GM21526 (cell line): ENCODE measurements at regions not wholly inside any gene's neighbourhood (a gene's known extent, or its start where the extent isn't known, plus 50 kb on each side); places are given as distances from the start of the nearest gene placed in this dataset.

Experiments used
- ATAC-seq: cut with Tn5 transposase; IDR thresholded peaks from one replicate; pipeline ENCODE4 v1.9.1; 2021; ENCODE audit warnings: moderate library complexity; ENCODE audit not compliant: unreplicated experiment, low FRiP score

DNA sequence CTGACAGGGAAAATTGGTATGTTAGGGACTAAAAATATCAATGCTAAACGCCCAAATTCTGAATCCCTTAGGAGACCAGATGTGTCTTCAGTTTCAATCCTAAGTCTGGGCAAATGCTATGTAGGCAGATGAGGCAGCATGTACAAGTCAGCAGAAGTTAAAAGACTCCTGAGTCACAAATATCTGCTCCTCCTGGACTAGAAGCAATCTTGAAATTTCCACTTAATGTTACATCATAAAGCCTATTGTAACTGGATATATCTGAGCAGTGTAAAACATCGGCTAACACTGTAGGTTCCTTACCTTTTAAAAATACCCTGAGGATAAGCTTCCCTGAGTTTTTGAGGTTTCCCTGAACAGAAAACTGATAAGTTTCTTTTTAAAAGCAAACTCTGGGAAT is 1087.6 kb upstream of the PIK3C3 start:
- ATAC-seq, result no peak

DNA sequence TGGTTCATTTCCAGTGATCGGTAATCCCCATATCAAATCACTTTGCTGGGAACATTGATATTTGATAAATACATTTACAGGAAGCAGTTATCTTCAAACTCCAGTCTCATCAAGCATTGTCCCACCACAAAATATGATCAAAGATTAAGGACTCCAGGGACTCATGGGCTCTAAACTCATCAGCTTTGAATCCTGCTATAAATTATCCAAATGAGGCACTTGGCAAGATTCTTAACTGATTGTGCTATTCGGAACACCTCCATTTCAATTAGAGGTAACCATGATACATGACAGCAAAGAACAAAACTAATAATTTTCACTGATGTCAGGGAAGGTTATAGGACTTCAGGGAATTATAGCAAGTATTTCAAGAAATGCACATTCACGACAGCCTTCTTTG is 1088.1 kb upstream of the PIK3C3 start:
- ATAC-seq, result no peak

DNA sequence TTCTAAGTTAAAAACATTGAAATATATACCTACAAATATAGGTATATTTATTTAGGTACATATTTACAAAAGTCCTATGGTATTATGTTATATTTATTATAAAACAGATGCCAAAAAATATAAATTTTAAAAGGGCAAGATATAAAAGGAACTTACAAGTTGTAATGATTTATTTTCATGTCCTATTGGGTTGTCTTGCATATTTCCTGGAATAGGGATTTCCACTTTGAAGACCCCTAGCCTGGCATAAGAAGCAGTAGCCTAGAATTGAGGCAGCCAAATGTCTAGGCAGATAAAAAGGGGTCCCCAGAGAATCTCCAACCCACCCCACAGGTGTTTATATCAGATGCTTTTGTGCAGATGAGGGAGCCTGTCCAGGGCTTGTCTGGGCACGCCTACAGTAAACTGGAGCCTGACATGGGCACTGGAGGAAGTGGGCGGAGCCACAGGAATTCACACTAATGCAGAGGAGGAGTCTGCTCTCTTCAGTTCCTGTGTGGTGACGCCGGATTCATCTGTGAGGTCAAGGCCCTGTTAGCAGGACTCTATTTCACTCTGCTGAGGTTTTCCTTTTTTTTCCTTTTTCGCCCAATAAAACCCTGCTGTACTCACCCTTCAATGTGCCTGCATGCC is 1088.9 kb upstream of the PIK3C3 start:
- no peak for ATAC-seq

DNA sequence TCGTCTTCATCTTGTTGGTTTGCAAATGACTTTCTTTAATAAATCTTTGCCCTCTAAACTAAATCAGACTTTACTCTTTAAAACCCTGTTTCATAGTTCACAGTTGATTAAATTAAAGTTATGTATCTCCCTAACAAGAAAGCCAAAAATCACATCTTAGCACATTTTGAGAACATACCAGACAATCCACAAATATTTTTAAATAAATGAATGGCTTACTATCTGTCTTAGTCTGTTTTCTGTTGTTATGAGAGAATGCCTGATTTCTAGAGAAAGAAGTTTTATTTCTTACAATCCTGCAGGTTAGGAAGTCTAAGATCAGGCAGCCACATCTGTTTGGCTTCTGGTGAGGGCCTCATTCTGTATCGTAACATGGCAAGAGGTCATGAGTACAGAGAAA is 1090.2 kb upstream of the PIK3C3 start:
- ATAC-seq, result no peak

DNA sequence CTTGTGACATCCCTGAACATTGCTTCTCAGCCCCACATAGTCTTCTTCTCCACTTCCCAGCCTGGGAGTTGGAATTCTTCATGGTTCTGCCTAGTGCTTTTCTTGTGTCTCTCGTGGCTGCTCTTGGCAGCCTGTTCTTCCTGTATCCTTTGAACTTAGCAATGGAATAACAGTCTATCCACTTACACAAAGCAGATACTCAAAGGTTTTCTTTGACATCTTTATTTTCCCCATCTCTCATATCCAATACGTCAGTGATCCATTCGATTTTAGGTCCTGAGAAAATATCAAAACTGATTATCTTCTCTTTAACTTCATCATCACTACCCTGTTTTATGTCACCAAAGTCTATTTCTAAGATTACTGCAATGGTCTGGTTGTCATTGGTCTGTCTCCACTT is 1091.2 kb upstream of the PIK3C3 start:
- ATAC-seq, result no peak

DNA sequence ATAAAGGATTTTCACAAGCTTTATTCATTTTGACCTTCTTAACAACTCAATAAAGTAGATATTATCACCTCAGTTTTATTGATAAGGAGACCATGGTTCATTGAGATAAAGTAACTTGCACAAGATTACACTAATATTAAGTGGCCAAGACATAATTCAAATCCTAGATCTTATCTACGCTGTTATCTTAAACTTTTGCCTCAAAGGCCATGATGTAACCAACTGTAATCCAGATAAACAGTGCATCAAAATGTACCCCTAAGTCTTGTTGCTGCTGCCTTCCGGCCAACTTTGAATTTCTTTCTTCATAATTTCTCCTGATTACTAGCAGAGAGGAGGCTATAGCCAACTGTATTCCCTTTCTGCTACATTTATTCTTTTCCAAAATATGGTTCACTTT is 1094.8 kb upstream of the PIK3C3 start:
- ATAC-seq, result no peak

DNA sequence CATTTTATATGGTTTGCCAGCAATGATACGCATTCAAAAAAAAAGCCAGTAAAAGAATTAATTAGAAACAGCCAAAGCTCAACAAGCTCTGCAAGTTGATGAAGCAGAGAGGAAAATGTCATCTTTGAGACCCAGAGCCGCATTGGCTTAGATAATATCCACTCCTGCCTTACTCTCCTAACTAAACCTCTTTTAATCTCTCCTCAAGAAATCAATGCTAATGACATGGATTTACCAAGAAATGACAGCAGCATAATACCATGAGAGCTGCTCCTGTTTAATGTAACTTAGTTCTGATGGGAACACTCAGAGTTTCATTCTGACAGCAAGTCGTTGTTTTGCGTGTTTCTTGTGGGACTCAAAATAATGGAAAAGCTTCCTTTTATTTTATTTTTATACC is 1099.4 kb upstream of the PIK3C3 start:
- ATAC-seq, result no peak

DNA sequence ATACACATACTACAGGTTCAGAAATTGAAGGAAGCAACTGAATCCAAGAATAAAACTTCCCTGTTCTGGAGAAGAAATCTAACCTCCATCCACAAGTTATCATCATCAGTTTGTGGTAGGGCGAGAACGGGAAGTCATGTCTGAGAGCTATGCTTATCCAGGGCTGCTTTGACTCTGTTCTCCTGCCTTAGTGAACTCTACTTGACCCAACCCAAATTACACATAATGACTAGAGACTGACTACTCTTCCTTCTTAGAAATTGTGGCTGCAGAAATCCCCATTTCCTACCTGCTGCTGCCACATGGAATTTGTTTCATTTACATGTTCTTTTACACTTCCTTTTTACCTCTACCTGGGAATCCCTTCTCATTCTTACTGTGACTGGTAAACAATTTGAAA is 1102.6 kb upstream of the PIK3C3 start:
- ATAC-seq, result no peak

DNA sequence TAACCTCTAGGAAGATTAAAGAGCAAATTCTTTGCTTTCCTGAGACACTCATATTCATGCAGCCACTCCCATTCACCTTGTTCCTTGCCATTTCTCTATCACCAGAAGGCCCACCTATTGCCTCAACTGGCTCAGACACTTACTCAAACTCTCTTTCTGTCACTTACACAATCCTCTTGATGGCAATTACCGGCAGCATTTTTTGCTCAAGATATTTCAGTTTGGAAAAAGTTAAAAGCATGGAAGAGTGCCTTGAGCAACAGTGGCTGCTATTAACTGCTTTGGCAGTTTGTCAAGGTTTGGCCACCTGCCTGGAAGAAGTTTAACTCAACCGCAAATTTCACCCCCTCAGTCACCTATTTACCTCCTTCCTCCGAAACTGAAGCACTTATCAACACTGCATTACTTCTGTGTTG is 1104.0 kb upstream of the PIK3C3 start:
- no peak for ATAC-seq

DNA sequence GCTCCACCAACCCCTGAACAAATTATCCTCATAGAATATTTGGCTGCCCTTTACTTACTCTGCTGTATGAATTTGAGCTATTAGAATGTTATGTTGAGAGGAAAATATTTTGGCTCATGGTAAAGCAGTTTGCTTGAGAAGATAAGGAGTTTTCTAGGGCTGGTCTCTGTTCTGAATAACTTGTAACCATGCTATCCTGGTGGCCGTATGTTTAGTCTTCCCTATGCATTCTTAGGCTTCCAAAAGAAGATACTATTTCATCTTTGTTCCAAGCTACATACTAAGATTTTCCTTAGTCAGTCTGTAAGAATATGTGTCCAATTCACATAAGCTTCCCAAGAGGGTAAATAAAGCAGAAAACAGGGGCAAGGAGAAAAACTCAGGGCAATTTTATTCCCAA is 1105.1 kb upstream of the PIK3C3 start:
- ATAC-seq, result no peak

DNA sequence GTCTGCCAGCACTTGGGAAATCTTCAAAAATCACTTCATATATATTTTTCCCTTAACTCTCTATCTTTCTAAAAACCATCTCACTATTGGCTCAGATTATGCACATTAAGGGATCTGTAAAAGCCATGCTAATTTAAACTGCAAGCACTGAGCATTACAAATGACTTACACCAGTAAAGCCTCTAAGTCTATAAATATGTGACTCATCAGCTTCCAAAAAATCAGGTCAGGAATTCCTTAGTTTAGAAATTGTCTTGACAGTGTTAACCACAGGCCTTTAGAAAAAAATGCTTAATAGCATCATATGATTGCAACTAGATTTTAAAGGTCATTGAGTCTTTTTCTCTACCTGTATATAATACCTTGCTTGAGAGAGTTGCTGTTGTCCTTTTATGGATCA is 1113.6 kb upstream of the PIK3C3 start:
- ATAC-seq, result no peak

DNA sequence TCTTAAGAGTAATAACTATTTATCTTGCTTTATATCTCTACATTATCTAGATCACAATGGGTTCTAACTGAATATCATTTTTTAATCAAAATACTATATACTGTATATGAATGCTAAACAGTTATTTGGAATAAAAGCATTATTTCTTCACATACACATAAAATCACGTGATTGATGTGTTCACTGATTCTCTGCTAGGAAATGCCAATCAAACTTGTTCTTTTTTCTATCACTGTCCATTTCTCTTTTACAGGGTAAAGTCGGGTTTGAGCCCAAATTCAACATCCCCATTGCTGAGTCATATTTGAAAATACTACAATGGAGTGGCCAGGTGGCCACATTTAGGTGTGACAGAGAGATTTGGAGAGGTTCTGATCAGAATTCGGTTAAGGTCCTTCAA is 1114.0 kb upstream of the PIK3C3 start:
- no peak for ATAC-seq

DNA sequence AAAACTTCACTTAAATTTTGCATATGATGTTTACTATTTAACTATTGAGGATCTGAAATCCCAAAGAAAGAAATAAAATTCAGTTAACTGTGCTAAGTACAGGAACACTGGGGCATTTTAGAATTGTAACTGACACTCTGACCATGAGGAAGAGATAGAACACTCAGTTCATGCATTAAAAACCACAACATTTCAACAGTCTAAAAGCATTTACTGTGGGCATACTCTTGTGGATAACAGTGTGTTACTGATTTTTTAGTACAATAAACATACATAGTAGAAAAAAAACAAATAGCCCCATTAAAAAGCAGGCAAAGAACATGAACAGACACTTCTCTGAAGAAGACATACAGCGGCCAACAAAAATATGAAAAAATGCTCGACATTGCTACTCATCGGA is 1122.7 kb upstream of the PIK3C3 start:
- ATAC-seq, result no peak

DNA sequence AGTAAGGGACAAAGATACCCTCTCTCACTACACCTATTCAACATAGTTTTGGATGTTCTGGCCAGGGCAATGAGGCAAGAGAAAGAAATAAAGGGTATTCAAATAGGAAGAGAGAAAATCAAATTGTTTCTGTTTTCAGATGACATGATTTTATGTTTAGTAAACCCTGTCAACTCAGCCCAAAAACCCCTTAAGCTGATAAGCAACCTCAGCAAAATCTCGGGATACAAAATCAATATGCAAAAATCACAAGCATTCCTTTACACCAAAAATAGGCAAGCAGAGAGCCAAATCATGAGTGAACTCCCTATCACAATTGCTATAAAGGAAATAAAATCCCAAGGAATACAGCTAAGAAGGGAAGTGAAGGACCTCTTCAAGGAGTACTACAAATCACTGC is 1130.7 kb upstream of the PIK3C3 start:
- ATAC-seq, result no peak

DNA sequence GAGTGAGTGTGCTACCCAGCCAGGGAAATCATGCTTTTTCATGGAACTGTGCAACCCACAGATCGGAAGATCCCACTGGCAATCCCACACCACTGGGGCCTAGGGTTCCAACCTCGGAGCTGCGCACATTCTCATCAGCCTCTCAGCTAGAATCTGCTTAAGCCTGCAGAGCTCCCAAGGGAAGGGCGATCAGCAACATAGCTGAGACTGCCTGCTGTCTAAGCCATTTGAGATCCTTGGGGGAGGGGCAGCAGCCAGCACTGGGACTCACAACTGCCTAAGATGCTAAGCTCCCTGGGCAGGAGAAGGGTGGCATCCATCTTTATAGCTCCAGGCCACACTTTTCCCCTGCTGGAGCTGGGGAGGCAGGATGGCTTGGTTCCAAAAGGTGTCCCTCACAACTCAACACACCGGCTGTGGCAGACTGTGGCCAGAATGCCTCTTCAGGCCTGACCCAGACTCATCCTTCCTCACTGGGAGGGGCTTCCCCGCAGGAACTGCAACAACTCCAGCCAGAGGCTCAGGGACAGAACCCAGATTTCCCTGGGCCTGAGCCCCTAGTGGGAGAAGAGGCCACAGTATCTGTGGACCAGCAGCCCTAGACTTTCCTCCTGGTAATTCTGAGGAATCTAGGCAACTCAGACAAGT is 1133.3 kb upstream of the PIK3C3 start:
- no peak for ATAC-seq

DNA sequence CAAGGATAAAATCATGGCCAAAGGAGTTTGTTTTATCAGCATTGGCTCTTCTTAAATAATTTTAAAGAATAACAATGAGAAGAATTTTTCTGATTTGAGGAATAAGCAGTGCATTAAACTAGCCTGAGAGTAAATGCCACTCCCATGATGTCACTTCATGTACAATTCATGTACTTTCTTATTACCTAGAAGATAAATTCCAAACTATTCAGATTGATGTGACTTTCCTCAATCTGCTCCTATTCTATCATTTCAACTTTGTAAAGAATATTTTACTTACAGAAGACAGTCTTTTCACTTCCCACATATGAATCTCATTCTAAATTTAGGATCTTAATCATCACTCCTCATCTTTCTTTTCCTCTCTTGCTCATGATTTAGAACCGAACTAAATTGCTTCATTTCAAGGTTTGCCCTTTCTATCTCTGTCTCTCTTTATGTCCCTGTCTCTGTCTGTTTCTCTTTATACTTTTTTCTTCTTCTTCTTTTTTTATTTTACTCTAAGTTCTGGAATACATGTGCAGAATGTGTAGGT is 1142.0 kb upstream of the PIK3C3 start:
- ATAC-seq, result no peak

DNA sequence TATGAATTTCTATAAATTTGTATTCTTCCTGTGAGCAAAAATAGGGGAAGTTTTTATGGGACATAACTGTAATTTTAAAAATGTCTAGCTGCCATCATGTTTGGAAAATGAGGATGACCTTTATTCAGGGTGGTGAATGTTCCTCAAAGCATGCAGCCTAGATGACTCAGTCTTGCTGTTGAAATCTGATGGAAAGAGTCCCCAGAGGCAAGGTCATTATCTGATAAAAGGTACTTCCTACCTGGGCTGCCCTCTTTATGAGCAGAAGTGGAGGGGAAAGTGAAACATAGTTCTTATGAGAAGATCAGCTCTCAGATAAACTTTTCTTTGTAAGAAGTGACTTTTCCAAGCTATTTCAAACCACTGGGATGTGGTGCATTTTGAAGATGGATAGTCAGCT is 1144.7 kb upstream of the PIK3C3 start:
- ATAC-seq, result no peak

DNA sequence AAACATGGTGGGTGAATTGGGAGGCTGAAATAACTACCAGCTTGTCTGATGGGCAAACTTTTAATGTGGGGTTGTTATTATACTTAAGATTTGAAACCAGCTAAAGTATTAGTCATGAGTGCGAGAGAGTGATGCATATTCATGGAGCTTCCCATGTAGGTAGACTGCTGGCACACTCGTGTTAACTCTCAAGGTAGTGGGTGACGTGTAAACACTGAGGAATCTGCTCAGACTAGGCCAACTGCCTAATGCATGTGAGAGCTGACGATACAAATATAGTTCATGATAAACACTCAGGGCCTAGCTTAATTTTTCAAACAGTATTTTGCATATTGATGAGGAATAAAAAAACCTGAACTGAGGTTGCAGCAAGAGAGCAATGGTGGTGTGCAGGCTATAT is 1165.7 kb upstream of the PIK3C3 start:
- no peak for ATAC-seq

DNA sequence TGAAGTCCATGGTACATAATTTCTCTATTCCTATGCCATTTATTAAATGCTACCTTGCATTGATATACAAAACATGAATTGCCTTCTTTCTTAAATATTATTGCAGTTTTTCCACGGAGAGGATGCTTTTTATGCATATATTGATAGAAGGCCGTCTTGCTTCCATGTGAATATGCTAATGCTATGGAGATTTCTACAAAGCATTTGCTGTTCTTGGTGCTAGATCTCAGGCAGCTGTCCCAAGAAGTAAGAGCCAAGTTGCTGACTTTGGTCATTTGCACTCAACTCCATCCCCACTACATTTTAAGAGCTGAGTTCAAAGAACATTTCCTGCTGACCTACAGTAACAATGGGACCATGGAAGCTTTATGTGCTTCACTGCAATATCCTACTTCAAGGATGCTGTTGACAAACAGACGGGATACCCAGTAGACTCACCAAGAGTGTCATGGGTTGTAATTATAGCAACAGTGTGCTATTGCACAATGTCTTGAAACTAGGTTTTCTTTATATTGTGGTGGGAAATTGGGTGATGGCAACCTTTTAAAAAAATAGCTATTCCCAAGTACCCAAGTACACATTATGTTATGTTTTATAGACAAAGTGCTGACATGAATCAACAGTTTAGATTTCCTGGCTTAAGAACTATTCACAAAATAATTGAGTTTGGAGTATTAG is 1172.4 kb upstream of the PIK3C3 start:
- no peak for ATAC-seq

DNA sequence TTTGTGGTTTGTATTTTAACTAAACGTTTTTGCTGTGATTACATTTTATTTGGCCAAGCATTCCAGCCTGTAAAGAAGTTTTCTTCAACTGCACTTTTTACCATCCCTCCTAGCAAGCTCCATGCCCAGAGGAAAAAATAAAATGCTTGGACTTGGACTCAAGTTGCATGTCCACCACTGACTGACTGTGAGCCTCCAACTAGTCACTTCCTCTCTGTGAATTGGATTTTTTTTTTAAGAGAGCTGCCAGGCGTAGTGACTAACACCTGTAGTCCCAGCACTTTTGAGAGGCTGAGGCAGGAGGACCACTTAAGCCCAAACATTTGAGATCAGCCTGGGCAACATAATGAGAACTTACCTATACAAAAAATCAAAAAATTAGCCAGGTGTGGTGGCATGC is 1185.2 kb upstream of the PIK3C3 start:
- ATAC-seq, result no peak

DNA sequence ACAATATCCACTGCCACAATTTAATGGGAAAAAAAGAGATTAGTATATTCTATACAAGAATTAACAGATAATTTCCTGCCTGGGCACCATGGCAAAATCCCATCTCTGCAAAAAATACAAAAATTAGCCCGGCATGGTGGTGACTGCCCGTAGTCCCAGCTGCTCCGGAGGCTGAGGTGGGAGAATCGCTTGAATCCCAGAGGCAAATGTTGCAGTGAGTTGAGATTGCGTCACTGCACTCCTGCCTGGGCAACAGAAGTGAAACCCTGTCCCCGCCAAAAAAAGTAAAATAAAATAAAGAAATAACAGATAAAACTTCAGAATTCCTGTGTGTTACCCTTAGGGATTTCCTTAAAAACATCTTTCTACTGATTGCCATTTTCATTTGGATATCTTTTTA is 1194.8 kb upstream of the PIK3C3 start:
- no peak for ATAC-seq

DNA sequence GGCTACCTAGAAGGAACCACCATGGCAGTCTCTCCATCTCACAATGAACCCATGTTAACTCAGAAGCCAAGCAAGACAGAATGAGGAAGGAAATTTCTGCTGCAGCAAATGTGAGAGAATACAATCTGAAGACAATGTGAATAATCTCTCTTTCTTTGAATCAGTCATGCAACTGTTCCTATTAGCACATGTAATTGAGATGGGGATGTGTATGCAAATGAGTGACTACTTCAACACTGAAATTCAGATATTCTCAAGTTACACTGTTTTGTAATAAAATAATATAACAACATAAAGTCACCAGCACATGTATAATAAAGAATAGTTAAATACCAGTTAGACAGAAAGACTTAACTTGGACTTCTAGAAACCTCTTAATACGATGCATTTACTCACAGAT is 1200.6 kb upstream of the PIK3C3 start:
- no peak for ATAC-seq
